Coronary artery (tissue), 2 donors: ENCODE measurements at regions not wholly inside any gene's neighbourhood (a gene's known extent, or its start where the extent isn't known, plus 50 kb on each side); places are given as distances from the start of the nearest gene placed in this dataset.
"Not testable (repeated sequence)": the region's sequence is repeated elsewhere in the genome, so short reads cannot be mapped to it uniquely, and the experiment has no call there.

Experiments used
- DNase-seq: peaks from one replicate; pipeline ENCODE4 v3.0.0-alpha.2; 2017; ENCODE audit warnings: low spot score
- H3K27ac ChIP-seq, 2 donors: fragments of 200-600 bp; sonication (generic); one replicate each; pipeline ENCODE4 v1.5.1; 2016 to 2019
- H3K4me3 ChIP-seq: fragments of 200-600 bp; sonication (generic); 2 replicates; pipeline ENCODE4 v1.5.1; 2016; ENCODE audit warnings: mild to moderate bottlenecking, moderate library complexity
- TF ChIP-seq, protein P1 (sequence below): fragments of 200-600 bp; sonication (generic); IDR thresholded peaks from one replicate; pipeline ENCODE4 v1.5.1; 2019; ENCODE audit warnings: antibody characterized with exemption

DNA sequence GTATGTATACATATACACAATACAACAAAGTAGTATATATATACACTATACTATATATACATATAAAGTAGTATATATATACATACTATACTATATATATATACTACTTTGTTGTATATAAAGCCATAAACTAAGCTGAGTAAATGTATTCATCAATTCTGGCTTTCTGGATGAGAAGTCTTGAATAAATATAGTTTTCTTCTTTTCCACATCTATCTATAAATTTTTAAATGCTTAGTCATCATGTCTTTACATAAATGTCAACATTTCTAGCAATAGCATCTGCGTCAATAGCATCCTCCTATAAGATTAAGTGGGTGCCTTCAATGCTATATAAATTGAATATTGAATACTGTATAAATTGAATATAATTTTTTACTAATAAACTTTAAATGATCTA lies 63.1 kb upstream of the COX7C start:
- TF ChIP-seq, protein P1, sequence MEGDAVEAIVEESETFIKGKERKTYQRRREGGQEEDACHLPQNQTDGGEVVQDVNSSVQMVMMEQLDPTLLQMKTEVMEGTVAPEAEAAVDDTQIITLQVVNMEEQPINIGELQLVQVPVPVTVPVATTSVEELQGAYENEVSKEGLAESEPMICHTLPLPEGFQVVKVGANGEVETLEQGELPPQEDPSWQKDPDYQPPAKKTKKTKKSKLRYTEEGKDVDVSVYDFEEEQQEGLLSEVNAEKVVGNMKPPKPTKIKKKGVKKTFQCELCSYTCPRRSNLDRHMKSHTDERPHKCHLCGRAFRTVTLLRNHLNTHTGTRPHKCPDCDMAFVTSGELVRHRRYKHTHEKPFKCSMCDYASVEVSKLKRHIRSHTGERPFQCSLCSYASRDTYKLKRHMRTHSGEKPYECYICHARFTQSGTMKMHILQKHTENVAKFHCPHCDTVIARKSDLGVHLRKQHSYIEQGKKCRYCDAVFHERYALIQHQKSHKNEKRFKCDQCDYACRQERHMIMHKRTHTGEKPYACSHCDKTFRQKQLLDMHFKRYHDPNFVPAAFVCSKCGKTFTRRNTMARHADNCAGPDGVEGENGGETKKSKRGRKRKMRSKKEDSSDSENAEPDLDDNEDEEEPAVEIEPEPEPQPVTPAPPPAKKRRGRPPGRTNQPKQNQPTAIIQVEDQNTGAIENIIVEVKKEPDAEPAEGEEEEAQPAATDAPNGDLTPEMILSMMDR = no peak
- no peak for DNase-seq
- no peak overlapping the region for H3K4me3 ChIP-seq
- H3K27ac ChIP-seq = no peak overlapping the region

DNA sequence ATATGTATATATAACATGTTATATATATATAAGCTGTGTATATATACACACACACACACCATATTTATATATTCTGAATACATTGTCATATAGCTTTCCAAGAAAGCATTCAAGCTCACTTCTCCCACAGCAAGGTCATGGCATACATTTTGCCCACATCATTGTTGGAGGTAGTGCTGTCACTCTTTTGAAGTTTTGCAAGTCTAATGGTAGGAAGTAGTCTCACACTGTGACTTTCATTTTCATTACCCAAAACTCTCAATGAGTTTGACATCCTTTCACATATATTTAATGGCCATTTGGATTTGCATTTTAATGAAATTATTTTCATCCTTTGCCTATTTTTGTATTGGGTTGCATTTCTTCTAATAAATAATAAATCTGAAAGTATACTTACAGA lies 59.8 kb upstream of the COX7C start:
- TF ChIP-seq, protein P1 = no peak
- no peak overlapping the region for H3K4me3 ChIP-seq
- no peak for DNase-seq
- no peak overlapping the region for H3K27ac ChIP-seq

DNA sequence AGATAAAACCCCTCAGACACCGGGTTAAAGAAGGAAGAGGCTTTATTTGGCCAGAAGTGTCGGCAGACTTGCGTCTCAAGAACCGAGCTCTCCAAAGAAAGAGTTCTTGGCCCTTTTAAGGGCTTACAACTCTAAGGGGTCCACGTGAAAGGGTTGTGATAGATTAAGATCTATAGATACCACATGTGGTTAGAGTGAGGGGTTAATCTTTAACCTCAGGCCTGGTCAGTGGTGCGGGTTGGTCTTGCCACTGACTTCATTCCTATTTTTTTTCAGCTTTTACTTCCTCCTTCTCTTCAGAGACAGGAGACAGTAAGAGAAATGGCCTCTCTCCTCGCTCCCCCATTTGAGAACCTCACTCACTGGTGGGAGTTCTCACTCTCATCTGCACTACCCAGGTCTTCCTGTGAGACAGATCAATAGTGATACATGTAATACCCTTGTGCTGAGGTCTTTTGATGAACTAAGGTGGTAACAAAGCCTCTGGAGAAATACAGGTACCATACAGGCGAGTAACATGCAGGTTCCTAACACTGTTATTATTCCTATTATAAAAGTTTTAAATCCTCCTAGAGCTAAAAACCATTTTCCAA lies 52.4 kb upstream of the COX7C start:
- Histone ChIP-seq H3K27ac (no peak overlapping the region), H3K4me3 (no peak overlapping the region)
- no peak for DNase-seq
- TF ChIP-seq, protein P1 = no peak

DNA sequence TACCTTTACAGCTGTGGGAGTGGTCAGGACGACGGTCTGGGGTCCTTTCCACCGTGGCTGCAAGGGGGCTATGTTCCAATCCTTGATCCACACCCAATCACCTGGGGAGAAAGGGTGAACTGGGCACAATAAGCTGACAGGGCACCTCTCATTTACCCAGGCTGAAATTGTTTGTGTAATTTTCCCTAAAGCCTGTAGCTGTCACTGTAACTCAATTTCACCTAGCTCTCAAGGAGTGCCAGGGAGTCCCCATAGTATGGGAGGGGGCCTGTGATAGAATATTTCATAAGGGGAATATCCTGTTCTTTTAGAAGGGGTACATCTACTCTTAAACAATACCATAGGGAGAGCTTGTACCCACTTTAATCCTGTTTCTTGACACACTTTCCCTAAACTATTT lies 51.7 kb upstream of the COX7C start:
- H3K27ac ChIP-seq, DNase-seq, H3K4me3 ChIP-seq: not testable (repeated sequence)
